NCI-H2171 treated with DMSO at 0.1 percent for 48 hours (cell line): ENCODE measurements at regions not wholly inside any gene's neighbourhood (a gene's known extent, or its start where the extent isn't known, plus 50 kb on each side); places are given as distances from the start of the nearest gene placed in this dataset.

ENCODE experiments used
- DNase-seq: peaks from one replicate; lab custom pipeline; 2025; lab: John Stamatoyannopoulos, UW

- DNase-seq, result peak; percentile 95
These were observed 91.3 kb upstream of the HEY2 start for GRCh38 chr6:125658136-125658535.

- DNase-seq, result peak; percentile 43
These were observed 90.5 kb upstream of the HEY2 start for GRCh38 chr6:125658759-125659431.

- DNase-seq, result no peak
These were observed 89.5 kb upstream of the HEY2 start for GRCh38 chr6:125659887-125660286.

- DNase-seq, result no peak
These were observed 87.1 kb upstream of the HEY2 start for GRCh38 chr6:125662296-125662695.

- no peak for DNase-seq
These were observed 84.1 kb upstream of the HEY2 start for GRCh38 chr6:125665295-125665814.

- no peak for DNase-seq
These were observed 82.1 kb upstream of the HEY2 start for GRCh38 chr6:125667326-125667725.

GRCh38 chr6:125668071-125668470, 81.4 kb upstream of the HEY2 start:
- no peak for DNase-seq

- peak; percentile 68 for DNase-seq
These were observed 78.9 kb upstream of the HEY2 start for GRCh38 chr6:125670568-125670967.

- no peak for DNase-seq
These were observed 78.1 kb upstream of the HEY2 start for GRCh38 chr6:125671323-125671722.

GRCh38 chr6:125674230-125674629, 75.2 kb upstream of the HEY2 start:
- peak; percentile 43 for DNase-seq

- DNase-seq, result peak; percentile 52
These were observed 70.8 kb upstream of the HEY2 start for GRCh38 chr6:125678601-125679000.

GRCh38 chr6:125679128-125679527, 70.3 kb upstream of the HEY2 start:
- no peak for DNase-seq

GRCh38 chr6:125679651-125680050, 69.8 kb upstream of the HEY2 start:
- no peak for DNase-seq

- no peak for DNase-seq
These were observed 66.5 kb upstream of the HEY2 start for GRCh38 chr6:125682939-125683338.

GRCh38 chr6:125688138-125688537, 61.3 kb upstream of the HEY2 start:
- no peak for DNase-seq

- DNase-seq, result no peak
These were observed 56.0 kb upstream of the HEY2 start for GRCh38 chr6:125693480-125693879.

GRCh38 chr6:125699591-125699990, 49.8 kb upstream of the HEY2 start:
- peak; percentile 71 for DNase-seq
